ENCODE measurements at regions not wholly inside any gene's neighbourhood (a gene's known extent, or its start where the extent isn't known, plus 50 kb on each side); places are given as distances from the start of the nearest gene placed in this dataset.

- Histone ChIP-seq H3K4me1 (ENCODE audit: control insufficient read depth, insufficient read depth, low read length) (no peaks in the 10 kb centered on the region), H3K4me3 (ENCODE audit: low read length) (no peak overlapping the region), H3K27ac (ENCODE audit: low read length) (no peak overlapping the region), H3K36me3 (ENCODE audit: control insufficient read depth, insufficient read depth, low read length) (no peaks in the 10 kb centered on the region), H3K9me3 (ENCODE audit: control insufficient read depth, insufficient read depth, low read length) (peaks cover 2% of the 10 kb centered on the region), H3K27me3 (ENCODE audit: control insufficient read depth, insufficient read depth, low read length) (peaks cover 2% of the 10 kb centered on the region)
- intact Hi-C loops (cut with micrococcal nuclease): no loop called here
- ATAC-seq: no peak
- peaks cover 0 to 14% of the 10 kb centered on the region in 2 donors for H3K4me1 Mint-ChIP-seq
- peaks cover 6% of the 10 kb centered on the region for H3K36me3 Mint-ChIP-seq
- peaks cover under 1 to 21% of the 10 kb centered on the region in 2 donors for H3K27me3 Mint-ChIP-seq (ENCODE audit: low read depth in 2 of 2)
- 86% methylated on average over 2 of the region's 2 CpGs for WGBS (ENCODE audit: insufficient coverage)
- H3K9me3 Mint-ChIP-seq: peaks cover 0 to 6% of the 10 kb centered on the region in 2 donors
- no peak overlapping the region for H3K4me3 Mint-ChIP-seq
- no peak for DNase-seq
- H3K27ac Mint-ChIP-seq: no peak overlapping the region
- TF ChIP-seq CTCF (IDR thresholded peaks at IDR 0.05): no peak
Observed at GRCh38 chr18:25633563-25633962, 281.6 kb upstream of the ZNF521 start.

GRCh38 chr18:25630682-25631081 is 278.7 kb upstream of the ZNF521 start:
- Mint-ChIP-seq H3K27me3 (ENCODE audit: low read depth in 2 of 2) (peaks cover 0 to 6% of the 10 kb centered on the region in 2 donors), H3K36me3 (peaks cover 16% of the 10 kb centered on the region), H3K27ac (no peak overlapping the region), H3K4me3 (no peak overlapping the region), H3K9me3 (peaks cover 2 to 12% of the 10 kb centered on the region in 2 donors), H3K4me1 (peaks cover 0 to 8% of the 10 kb centered on the region in 2 donors)
- Histone ChIP-seq H3K27me3 (ENCODE audit: control insufficient read depth, insufficient read depth, low read length) (peaks cover 2% of the 10 kb centered on the region), H3K4me3 (ENCODE audit: low read length) (no peak overlapping the region), H3K27ac (ENCODE audit: low read length) (no peak overlapping the region), H3K4me1 (ENCODE audit: control insufficient read depth, insufficient read depth, low read length) (no peaks in the 10 kb centered on the region), H3K9me3 (ENCODE audit: control insufficient read depth, insufficient read depth, low read length) (peaks cover 16% of the 10 kb centered on the region), H3K36me3 (ENCODE audit: control insufficient read depth, insufficient read depth, low read length) (no peaks in the 10 kb centered on the region)
- ATAC-seq (no peak), DNase-seq (no peak)
- TF ChIP-seq CTCF (IDR thresholded peaks at IDR 0.05): no peak
- intact Hi-C loops (cut with micrococcal nuclease): no loop called here

- Mint-ChIP-seq H3K9me3 (peaks cover 5 to 12% of the 10 kb centered on the region in 2 donors), H3K36me3 (peaks cover 42% of the 10 kb centered on the region), H3K27ac (no peak overlapping the region), H3K27me3 (ENCODE audit: low read depth in 2 of 2) (no peaks in the 10 kb centered on the region), H3K4me3 (no peak overlapping the region), H3K4me1 (no peaks in the 10 kb centered on the region)
- no peak overlapping the region for H3K4me3 ChIP-seq (ENCODE audit: low read length)
- H3K4me1 ChIP-seq (ENCODE audit: control insufficient read depth, insufficient read depth, low read length): no peaks in the 10 kb centered on the region
- no peaks in the 10 kb centered on the region for H3K36me3 ChIP-seq (ENCODE audit: control insufficient read depth, insufficient read depth, low read length)
- no peak overlapping the region for H3K27ac ChIP-seq (ENCODE audit: low read length)
- no peak for TF ChIP-seq CTCF (IDR thresholded peaks at IDR 0.05)
- no peaks in the 10 kb centered on the region for H3K27me3 ChIP-seq (ENCODE audit: control insufficient read depth, insufficient read depth, low read length)
- ATAC-seq: no peak
- WGBS (ENCODE audit: insufficient coverage): 94% methylated on average over 2 of the region's 2 CpGs
- intact Hi-C loops (cut with micrococcal nuclease): no loop called here
- H3K9me3 ChIP-seq (ENCODE audit: control insufficient read depth, insufficient read depth, low read length): peaks cover 4% of the 10 kb centered on the region
- no peak for DNase-seq
Observed at GRCh38 chr18:25621682-25622081, 269.7 kb upstream of the ZNF521 start.

GRCh38 chr18:25621144-25621543 is 269.2 kb upstream of the ZNF521 start:
- WGBS (ENCODE audit: insufficient coverage): 100% methylated on average over 1 of the region's 1 CpG
- Mint-ChIP-seq H3K4me3 (no peak overlapping the region), H3K36me3 (peaks cover 37% of the 10 kb centered on the region), H3K9me3 (peaks cover 4 to 8% of the 10 kb centered on the region in 2 donors), H3K27ac (no peak overlapping the region), H3K27me3 (ENCODE audit: low read depth in 2 of 2) (no peaks in the 10 kb centered on the region), H3K4me1 (no peaks in the 10 kb centered on the region)
- Histone ChIP-seq H3K4me1 (ENCODE audit: control insufficient read depth, insufficient read depth, low read length) (no peaks in the 10 kb centered on the region), H3K27ac (ENCODE audit: low read length) (no peak overlapping the region), H3K27me3 (ENCODE audit: control insufficient read depth, insufficient read depth, low read length) (no peaks in the 10 kb centered on the region), H3K36me3 (ENCODE audit: control insufficient read depth, insufficient read depth, low read length) (no peaks in the 10 kb centered on the region), H3K9me3 (ENCODE audit: control insufficient read depth, insufficient read depth, low read length) (no peaks in the 10 kb centered on the region), H3K4me3 (ENCODE audit: low read length) (no peak overlapping the region)
- no peak for TF ChIP-seq CTCF (IDR thresholded peaks at IDR 0.05)
- ATAC-seq: no peak
- intact Hi-C loops (cut with micrococcal nuclease): no loop called here
- no peak for DNase-seq

Data from natural killer cell (primary cell).